C4-2B (cell line): ENCODE measurements at regions not wholly inside any gene's neighbourhood (a gene's known extent, or its start where the extent isn't known, plus 50 kb on each side); places are given as distances from the start of the nearest gene placed in this dataset.

Experiments
- H3K27ac ChIP-seq: fragments of 450-650 bp; 2 replicates; pipeline ENCODE4 v1.5.1; 2017
- ZFX ChIP-seq: fragments of 450-650 bp; IDR thresholded peaks from 2 replicates; pipeline ENCODE4 v1.6.1; 2017
- TF ChIP-seq, protein P1 (sequence below): fragments of 450-650 bp; conservative IDR thresholded peaks from 2 replicates; pipeline ENCODE4 v1.5.1; 2017; ENCODE audit warnings: mild to moderate bottlenecking

DNA sequence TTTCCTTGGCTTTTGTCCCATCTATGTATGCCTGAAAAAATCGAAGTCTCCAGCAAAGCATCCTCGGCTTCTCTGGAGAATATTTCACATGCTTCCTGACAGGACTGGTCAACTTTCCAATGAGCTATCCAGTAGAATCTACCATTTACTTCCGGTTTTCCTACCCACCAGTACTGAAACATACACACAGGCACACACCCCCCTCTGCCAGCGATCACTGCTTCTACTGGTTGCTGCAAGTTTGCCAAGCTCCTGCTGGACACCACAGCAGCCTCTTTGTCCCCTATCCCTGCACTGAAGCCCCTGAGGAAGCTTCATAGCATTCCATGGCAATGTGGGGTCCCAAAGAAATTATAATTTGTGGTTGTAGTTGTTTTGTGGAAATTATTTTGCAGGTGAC lies 536.8 kb downstream of the MATN1 start:
- TF ChIP-seq ZFX, result no peak
- TF ChIP-seq, protein P1, sequence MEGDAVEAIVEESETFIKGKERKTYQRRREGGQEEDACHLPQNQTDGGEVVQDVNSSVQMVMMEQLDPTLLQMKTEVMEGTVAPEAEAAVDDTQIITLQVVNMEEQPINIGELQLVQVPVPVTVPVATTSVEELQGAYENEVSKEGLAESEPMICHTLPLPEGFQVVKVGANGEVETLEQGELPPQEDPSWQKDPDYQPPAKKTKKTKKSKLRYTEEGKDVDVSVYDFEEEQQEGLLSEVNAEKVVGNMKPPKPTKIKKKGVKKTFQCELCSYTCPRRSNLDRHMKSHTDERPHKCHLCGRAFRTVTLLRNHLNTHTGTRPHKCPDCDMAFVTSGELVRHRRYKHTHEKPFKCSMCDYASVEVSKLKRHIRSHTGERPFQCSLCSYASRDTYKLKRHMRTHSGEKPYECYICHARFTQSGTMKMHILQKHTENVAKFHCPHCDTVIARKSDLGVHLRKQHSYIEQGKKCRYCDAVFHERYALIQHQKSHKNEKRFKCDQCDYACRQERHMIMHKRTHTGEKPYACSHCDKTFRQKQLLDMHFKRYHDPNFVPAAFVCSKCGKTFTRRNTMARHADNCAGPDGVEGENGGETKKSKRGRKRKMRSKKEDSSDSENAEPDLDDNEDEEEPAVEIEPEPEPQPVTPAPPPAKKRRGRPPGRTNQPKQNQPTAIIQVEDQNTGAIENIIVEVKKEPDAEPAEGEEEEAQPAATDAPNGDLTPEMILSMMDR, result no peak
- H3K27ac ChIP-seq, result no peak overlapping the region

DNA sequence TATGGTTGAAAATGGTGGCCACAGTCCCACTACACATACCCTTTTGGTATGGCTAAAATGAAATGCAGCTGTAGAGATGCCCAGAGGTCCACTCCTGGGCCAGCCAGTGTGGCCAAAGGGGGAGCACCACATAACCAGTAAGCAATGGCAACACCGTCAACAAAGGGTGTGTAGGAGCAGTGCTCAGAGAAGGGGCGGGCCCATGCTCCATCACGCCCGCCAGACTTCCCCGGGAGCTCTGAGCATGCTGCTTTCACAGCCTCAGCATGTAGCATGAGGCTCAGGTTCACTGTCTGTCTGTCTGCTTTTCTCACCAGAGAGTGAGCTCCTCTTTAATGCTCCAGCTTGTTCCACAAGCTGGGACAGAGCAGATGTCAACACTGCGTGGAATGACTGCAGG lies 537.6 kb downstream of the MATN1 start:
- no peak for TF ChIP-seq ZFX
- TF ChIP-seq, protein P1, result no peak
- H3K27ac ChIP-seq, result no peak overlapping the region

DNA sequence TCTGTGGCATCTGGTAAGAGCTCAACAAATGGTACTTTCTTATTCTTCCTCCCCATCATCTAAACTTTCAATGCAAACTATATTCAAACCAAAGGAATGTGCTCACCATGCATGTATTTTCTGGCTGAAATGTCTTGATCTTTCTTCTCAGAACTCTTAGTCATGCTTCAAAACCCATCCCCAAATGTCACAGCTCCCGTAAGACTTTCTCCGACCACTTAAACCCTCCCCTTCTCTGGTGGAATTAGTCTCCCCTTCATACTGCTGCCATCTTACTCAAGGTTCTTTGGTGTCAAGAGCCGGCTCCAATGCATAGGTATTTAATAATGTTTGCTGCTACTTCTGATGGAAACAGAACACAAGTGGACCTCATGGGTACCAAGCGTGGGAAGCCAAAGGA lies 538.1 kb downstream of the MATN1 start:
- H3K27ac ChIP-seq, result no peak overlapping the region
- TF ChIP-seq ZFX, result no peak
- TF ChIP-seq, protein P1, result no peak

DNA sequence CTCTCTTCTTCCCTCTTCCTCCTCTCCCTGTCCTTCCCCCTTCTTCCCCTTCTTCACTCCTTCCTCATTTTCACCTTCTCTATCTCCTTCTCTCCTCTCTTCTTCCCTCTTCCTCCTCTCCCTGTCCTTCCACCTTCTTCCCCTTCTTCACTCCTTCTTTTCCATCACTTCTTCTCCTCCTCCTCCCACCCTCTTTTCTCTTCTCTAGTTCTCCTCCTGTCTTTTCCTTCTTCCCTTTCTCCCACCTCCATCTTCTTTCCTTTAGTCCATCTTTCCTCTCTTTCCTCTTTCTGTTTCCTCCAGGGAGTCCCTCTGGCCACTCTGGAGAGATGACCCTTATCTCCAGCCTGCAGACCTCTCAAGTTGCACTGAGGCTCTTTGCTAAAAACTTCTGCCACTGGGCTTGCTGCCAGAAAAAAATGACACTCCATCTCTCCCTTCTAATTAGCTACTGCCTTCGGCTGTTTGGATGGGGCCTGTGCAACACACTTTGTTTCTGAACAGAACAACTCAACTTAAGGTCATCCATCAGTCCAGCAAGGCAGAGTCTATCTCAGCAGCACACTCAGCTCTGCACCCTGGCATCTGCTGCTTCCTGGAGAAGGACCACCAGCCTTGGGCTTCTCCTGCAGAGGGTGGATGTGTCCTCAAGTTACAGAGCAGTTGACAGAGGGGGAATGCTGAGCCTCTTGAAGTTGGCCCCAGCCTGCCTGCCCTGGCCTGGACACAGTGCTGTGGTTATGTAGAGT lies 538.8 kb downstream of the MATN1 start:
- H3K27ac ChIP-seq, result no peak overlapping the region
- TF ChIP-seq, protein P1, result no peak
- TF ChIP-seq ZFX, result no peak

DNA sequence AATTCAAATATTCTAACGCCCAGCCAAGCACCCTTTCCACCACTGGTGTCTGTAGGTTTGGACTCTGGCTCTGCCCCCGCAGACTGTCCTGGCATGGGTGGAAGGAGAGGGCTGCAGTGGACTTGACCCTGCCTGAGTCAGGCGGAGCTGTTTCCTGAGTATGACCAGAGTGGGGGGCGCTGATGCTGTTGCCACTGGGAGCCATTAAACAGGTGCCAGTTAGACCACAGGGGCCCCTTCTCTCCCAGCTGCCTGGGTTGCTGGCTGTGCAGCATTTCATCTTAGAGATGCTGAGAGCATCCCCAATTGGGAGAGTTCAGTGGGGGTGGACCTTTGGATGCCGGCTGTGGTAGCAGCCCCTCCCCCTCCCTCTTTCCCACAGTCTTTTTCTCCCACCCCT lies 539.5 kb downstream of the MATN1 start:
- TF ChIP-seq, protein P1, result no peak
- TF ChIP-seq ZFX, result no peak
- no peak overlapping the region for H3K27ac ChIP-seq

DNA sequence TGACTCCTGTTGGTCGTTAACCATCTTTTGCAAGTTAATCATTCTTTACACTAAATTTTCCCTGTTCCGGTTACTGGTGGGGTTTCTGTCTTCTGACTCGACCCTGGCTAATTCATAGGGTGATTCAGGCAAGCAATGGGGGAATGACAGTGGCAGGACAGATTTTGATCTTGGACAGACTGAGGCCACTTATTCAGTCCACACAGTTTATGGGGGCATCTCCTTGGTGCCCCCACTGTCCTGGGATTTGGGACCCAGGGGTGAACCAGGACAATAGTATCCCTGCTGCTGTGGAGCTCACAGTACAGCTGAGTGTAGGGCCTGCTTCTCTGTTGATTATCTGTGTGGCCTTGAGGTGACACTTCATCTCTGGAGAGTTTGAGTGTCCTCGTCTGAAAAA lies 540.4 kb downstream of the MATN1 start:
- H3K27ac ChIP-seq, result no peak overlapping the region
- TF ChIP-seq, protein P1, result no peak
- no peak for TF ChIP-seq ZFX

DNA sequence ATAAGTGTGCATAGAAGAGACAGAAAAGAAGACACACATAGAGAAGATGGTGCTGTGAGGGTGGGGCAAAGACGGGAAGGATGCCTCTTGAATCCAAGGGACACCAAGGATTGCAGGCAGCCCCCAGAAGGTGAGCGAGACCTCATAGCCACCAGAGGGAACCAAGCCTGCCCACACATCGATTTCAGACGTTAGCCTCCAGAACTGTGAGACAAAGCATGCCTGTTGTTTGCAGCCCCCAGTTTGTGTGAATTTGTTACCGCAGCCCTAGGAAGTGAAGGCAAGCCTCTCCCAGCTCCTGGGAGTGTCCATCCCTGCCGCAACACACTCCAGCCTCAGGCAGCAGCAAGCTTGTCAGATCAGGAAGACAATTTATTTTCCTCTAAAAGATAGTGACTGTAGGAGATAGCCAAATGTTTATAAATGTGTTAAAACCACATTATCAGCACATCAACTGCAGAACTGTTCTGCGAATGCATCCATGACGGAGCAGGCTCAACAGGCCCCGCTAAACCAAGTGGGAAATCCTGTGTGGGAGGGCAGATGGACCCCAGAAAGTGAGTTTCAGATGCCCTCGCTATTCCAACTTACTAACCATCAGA lies 543.3 kb downstream of the MATN1 start:
- TF ChIP-seq, protein P1, result no peak
- no peak for TF ChIP-seq ZFX
- H3K27ac ChIP-seq, result no peak overlapping the region
